ENCODE measurements at regions not wholly inside any gene's neighbourhood (a gene's known extent, or its start where the extent isn't known, plus 50 kb on each side); places are given as distances from the start of the nearest gene placed in this dataset.

GRCh38 chr11:122398167-122398566 lies 257.4 kb upstream of the UBASH3B start:
- DNase-seq: no peak

DNA sequence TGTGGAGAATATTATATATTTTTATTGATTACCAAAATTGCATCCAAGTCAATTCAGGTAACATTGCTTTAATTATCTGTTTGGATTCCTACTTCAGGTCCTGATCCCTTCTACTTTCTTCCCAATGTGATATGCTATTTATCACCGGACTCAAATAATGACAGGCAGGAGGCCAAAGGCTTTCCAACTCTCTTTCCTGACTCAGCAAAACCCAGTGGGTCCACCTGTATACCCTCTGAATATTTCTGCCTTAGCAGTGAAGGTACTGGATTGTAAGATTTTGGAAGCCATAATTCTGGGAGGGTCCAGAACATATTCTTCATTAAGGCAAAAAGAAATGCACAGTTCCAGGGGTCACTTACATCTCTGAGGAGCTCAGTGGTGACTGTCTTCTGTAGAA lies 260.2 kb upstream of the UBASH3B start:
- no peak for DNase-seq

DNA sequence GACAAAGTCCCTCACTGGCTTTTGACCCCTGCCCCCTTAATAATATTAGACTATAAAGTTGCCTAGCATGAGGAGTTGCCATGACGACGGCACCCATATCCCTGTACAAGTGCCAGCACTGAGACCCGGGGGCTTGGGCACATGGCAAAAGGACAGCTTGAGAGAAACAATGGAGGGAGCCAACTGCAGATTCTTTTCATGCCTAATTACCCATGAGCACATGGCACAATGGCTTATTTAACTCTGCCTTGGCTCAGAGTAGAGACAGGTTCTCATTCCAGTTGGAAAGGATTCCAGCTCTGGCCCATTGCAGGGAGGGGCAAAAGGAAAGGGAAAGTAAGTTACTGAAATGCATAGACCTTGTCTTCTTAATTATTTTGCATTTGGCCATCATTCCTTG lies 261.2 kb upstream of the UBASH3B start:
- DNase-seq: peak; percentile 80

GRCh38 chr11:122393209-122393860 lies 262.2 kb upstream of the UBASH3B start:
- no peak for DNase-seq

GRCh38 chr11:122392508-122392907 lies 263.0 kb upstream of the UBASH3B start:
- no peak for DNase-seq

DNA sequence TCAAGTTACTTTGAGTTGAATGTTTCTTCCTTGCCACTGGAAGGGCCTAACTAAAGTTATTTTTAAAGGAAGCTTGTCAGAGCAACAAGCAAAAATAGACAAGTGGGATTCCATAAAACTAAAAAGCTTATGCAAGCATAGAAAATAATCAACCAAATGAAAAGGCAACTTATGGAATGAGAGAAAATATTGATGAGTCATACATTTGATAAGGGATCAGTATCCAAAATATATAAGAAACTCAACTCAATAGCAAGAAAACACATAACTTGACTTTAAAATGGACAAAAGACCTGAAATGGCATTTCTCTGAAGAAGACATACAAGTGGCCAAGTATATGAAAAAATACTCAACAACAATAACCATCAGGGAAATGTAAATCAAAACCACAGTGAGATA lies 264.5 kb upstream of the UBASH3B start:
- DNase-seq: no peak

DNA sequence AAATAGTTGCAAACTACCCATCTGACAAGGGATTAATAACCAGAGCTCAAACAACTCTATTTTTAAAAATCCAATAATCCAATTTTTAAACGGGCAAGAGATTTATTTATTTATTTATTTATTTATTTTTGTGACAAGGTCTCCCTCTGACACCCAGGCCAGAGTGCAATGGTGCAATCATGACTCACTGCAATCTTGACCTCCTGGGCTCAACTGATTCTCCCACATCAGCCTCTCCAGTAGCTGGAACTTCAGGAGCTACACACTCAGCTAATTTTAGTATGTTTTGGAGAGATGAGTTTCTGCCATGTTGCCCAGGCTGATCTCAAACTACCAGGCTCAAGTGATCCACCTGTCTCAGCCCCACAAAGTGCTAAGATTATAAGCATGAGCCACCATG lies 267.2 kb upstream of the BLID start:
- no peak for DNase-seq

DNA sequence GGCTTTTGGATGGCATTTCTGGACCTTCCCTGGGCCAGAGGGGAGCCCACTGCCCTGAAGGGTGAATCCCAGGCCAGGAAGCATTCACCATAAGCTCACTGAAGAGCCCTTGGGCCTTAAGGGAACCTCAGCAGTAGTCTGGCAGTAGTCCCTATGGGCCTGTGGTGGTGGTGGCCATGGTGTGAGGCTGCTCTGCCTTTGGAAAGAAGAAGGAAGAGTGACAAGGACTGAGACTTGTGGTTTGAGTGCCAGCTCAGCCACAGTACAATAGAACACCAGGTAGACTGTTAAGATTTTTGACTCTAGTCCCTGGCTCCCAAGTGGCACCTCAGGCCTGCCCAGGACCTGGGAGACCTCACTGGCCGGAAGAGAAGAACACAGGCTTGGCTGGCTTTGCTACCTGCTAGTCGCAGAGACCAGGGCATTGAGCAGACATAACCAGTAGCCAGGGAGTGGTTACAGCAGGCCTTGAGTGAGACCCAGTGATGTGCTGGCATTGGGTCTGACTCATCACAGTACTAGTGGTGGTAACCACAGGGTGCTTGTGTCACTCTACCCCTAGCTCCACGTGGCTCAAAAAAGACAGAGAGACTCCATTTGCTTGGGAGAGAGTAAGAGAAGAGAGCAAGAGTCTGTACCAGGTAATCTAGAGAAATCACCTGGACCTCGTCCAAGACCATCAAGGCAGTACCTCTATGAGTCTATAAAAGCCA lies 259.8 kb upstream of the BLID start:
- DNase-seq: no peak

GRCh38 chr11:122368796-122369195 lies 252.8 kb upstream of the BLID start:
- DNase-seq: no peak

- DNase-seq: no peak
Measured at GRCh38 chr11:122367809-122368231, 251.8 kb upstream of the BLID start.

DNA sequence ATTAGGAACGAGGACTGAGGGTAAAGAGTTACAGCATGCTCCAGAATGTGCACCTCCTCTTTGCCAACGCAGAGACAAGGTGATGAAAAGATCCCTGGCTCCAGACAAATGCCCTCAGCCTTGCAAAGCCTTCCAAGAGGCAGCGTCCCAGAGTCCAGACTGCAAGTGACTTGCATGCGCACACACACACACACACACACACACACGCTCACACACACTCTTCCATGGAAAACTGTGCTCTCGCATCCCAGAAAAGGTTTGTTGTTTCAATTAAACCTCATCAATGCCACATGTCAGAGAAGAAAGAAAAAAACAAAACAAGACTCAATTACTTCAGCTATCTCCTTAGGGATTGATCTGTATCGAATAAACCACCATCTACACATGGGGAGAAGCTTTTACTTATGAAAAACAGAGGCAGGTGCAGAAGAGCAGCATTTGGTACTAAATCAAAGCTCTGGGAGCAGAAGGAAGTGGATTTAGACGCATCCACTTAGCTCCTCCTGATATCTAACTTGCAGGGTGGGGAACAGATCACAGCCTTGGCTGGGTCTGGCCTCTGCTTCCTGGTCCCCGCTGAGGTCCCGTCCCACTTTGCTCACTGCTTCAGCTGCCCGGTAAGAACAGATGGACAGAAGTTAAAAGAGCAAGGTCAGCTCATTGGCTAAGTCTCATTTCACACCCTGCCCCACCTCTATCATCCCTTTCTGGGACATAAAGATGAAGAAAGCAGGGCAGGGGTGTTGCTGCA lies 249.8 kb upstream of the BLID start:
- no peak for DNase-seq

DNA sequence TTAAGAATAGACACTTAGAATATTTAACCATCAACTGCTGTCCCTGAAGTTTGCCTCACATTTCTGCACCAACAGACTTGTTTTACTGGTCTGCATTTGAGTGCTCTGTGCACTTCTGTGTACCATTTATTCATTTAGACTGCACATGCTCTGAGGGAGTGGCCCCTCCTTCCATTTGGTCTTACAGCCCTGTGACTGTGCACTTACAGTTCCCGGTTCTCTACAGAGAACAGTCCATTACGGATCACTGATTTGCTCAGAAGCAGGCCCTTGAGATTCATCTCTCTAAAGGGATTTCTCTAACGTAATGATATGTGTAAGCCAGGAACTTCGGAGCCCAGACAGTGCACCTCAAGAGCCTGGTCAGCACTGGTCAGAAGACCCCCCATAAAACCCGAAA lies 247.3 kb upstream of the BLID start:
- DNase-seq: no peak

GRCh38 chr11:122362381-122362780 lies 246.4 kb upstream of the BLID start:
- DNase-seq: no peak

GRCh38 chr11:122360875-122361274 lies 244.9 kb upstream of the BLID start:
- DNase-seq: no peak

DNA sequence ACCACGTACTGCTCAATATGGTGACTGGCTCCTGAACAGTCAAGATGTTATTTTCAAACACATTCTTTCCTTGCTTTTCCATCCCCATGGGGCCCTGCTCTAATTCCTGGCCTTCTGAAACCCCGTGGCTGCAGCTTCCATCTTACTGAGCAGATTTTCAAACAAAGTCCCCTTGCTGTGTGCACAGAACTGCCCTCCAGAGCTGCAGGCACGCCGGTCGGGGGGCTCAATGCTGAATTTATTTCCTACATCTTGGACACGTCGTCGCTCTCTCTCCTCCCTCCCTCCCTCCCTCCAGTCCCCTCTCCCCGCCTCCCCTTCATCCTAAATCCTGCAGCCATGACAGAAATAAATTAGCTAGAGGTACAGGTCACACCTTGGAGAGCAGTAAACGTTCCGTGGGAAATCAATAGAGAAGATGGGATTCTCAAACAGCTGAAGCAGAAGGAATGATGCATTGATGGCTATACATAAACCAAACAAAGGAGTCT lies 243.1 kb upstream of the BLID start:
- DNase-seq: no peak

DNA sequence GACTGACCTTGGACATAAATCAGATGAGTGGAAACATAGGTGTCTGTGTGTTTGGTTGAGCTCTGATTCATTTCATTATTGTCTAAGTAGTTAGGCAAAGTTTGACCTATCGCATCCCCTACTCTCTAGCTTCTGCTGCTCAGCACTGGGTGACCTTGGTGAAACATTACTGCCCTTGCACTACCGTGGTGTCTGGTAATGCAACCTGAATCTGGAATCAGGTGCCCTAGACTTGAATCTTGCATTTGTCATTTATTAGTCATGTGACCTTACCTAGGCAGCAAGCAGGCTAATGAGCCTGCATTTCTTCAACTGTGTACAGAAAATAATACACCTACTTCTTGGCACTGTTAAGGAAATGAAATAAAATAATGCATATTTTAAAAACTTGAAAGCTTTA lies 242.3 kb upstream of the BLID start:
- no peak for DNase-seq

- DNase-seq: no peak
Measured at GRCh38 chr11:122355968-122356367, 240.0 kb upstream of the BLID start.

DNA sequence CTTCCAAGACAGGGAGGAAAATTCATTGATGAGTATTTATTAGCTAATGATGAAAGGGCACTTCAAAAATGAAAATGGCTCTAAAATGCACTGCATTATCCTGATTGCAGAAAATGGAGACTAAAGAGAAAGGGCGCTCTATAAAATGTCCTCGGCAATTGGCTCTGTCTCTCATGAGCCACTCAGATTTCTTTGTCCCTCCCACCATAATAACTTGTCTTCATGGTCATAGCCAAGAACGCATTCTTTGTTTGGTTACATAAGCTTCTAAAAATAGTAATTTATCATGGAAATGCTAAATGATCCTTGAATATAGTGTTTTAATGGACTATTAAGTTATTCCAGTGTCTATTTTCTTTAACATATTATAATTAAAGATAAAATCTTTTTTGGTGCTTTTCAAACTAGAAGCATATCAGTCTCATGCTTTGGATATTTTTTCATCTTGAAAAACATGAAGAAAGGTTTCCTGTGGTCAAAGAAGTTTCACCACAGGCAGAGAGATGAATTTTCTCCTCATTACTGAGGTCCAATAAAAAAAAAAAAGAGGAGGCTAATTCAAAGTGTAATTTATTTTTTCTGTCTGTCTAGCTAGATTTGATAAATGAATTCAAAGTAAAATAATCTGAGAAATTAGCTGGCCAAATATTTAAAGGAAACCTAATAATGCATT lies 238.1 kb upstream of the BLID start:
- DNase-seq: no peak

DNA sequence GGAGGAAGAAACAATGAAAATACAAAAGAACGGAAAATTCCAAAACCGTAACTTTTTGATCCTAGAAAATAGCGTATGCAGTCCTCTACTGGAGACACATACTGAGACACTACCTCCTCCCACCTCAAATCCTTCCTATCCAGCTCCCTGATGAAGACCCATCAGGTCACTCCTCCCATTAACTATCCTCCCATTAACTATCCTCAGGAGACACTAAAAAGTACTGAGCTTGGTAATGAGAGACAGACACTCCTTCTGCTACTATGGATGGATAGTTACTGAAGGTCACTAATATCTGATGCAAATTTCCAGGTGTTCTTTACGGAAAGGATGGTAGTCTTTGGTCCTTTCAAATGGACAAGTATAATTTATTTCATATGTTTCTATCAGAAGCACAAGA lies 237.5 kb upstream of the BLID start:
- no peak for DNase-seq

- no peak for DNase-seq
Measured at GRCh38 chr11:122348659-122349409, 232.8 kb upstream of the BLID start.

DNA sequence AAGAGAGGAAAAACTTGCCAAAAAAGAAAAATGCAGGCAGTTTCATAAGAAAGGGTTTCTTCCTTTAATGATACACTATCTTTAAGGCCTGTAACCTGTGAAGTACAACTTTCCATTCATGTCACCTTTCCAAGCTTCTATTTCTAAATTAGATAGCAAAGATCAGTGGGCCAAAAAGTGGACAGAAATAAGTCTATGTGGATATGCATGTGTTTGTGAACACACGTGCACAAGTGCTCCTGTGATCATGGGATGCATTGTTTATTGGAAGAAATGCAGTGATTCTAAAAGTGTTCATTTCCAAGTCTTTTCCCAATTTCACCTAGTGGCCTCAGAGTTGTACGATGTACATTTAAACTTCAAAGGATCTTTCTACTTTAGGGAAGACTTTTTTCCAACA lies 230.0 kb upstream of the BLID start:
- no peak for DNase-seq

DNA sequence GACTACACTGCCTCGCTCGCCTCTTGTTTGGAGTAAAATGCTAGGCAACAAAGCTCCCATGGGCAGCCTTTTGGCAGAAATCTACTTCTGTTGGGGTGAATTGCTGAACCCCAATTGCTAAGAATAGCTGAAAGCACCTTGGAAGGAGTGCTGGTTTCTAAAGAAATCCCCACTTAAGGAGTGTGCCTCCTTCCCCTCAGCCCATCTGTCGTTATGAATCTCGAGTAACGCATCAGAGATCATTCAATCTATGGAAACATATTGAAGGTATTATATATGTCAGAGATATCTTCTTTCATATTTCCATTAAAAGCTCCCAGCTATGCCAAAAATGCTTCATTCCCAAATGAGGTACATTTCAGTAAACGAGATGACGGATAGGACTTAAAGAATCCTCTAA lies 229.6 kb upstream of the BLID start:
- DNase-seq: no peak

DNA sequence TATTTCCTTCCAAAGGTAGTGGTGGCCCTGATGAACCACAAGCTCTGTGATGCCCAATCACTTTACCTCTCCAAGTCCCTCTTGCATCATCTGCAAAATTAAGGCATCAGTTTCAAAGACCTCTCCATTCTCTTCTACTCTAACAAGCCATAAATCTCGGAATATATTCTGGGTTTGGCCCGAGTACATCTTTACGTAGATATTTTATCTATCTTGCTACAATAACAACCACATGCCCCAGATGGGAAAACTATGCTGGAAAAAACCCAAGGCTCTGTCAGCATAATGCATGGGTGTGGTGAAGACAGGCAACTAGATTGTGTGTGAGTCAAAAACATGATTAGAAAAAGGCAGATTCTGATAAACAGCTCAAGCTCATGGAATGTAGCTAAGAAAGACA lies 228.2 kb upstream of the BLID start:
- no peak for DNase-seq

Measured in NCI-H345 (cell line).